ENCODE measurements at regions not wholly inside any gene's neighbourhood (a gene's known extent, or its start where the extent isn't known, plus 50 kb on each side); places are given as distances from the start of the nearest gene placed in this dataset.

DNA sequence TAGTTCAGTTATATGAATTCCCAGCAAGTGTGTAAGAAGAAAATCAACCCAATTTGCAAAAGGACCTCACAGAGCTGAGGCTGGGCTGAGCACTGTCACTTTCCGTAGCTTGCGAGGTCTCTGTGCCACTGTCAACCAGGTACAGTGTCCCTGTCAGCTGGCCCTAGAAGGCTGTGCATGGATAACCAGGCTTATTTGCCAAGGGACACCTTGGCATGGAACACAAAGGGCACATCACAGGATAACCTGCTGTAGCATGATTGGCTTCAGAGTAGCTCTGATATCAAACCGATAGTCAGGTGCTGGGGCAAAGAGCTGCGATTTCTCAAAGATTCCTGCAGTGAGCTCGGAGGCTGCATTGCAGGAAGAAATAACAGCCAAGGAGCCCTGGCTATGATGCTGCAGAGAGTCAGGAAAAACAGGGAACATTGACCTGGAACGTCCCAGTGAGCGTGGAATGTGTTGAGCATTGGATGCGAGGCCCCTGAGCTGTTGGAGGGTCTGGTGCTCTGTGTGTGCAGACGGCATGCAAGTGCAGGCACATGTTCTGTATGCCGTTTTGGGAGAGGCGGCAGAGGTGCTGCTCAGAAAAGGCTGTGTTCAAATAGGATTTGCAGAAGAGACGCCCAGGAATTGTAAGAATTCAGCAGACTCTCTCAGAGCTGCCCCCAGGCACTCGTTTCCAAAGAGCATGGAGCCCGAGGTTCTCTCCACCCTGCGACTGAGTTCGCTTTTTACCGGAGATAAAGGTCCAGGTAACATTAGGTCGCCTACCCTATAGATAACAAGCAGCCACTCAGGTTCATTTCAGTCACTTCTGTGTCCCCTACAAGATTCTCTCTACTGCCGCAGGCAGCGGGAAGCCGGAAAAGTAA, 213.5 kb upstream of the IRS2 start:
- 0% methylated on average over 21 of the region's 21 CpGs for WGBS (ENCODE audit: insufficient coverage, low coverage, missing lambda C conversion rate)
- no peaks in the 10 kb centered on the region for H3K9me1 ChIP-seq (ENCODE audit: control insufficient read depth, insufficient read depth, low read length)
- CTCF ChIA-PET (ENCODE audit: low intra/inter-chr PET ratio), result no interaction called here
- intact Hi-C loops (cut with micrococcal nuclease), result no loop called here
- peaks cover 0 to 15% of the 10 kb centered on the region in 2 experiments; a peak in 3 of 5 replicates for H3K27me3 ChIP-seq (ENCODE audit: control insufficient read depth in 2 of 2, insufficient read depth in 2 of 2, low read length in 2 of 2)
- POLR2A ChIA-PET, result interaction anchor here (0.6 to 0.7 kb wide), 2 partner anchors 27 to 229 kb away, joined by 3 read pairs; no protein-coding TSS in a partner anchor
- H3K9me3 ChIP-seq (replicated peaks; ENCODE audit: control insufficient read depth, insufficient read depth, low read depth, low read length), result no peaks in the 10 kb centered on the region
- FAIRE-seq (no peak), ATAC-seq (no peak), DNase-seq (ENCODE audit: extremely low read depth in 1 of 4, low spot score in 3 of 4) (no peak)
- in situ Hi-C loops (cut with MboI), result no loop called here
- no peak overlapping the region for H3K4me3 ChIP-seq
- no peak for TF ChIP-seq CBFA2T2 (conservative IDR thresholded peaks at IDR 0.05)
- TF ChIP-seq TAF7 (tag; IDR thresholded peaks at IDR 0.05), result no peak
- TF ChIP-seq, protein P1, sequence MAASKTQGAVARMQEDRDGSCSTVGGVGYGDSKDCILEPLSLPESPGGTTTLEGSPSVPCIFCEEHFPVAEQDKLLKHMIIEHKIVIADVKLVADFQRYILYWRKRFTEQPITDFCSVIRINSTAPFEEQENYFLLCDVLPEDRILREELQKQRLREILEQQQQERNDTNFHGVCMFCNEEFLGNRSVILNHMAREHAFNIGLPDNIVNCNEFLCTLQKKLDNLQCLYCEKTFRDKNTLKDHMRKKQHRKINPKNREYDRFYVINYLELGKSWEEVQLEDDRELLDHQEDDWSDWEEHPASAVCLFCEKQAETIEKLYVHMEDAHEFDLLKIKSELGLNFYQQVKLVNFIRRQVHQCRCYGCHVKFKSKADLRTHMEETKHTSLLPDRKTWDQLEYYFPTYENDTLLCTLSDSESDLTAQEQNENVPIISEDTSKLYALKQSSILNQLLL (CRISPR knock-in tag; IDR thresholded peaks at IDR 0.05; ENCODE audit: borderline replicate concordance), result no peak
- TF ChIP-seq PML (IDR thresholded peaks at IDR 0.05; ENCODE audit: low read length), result no peak
- no peak for TF ChIP-seq NR3C1 (CRISPR knock-in tag; IDR thresholded peaks at IDR 0.05)
- no peak for TF ChIP-seq SLC30A9 (CRISPR knock-in tag; IDR thresholded peaks at IDR 0.05)
- no peak for TF ChIP-seq ZNF239 (CRISPR knock-in tag; IDR thresholded peaks at IDR 0.05)
- H3K9ac ChIP-seq (ENCODE audit: insufficient read depth in 1 of 2, low read depth in 2 of 2, low read length in 2 of 2), result no peak overlapping the region
- no peak overlapping the region for H3K4me2 ChIP-seq (ENCODE audit: insufficient read depth, low read length)
- no peak overlapping the region for H2AFZ ChIP-seq (ENCODE audit: low read depth, low read length)
- H3K4me1 ChIP-seq (replicated peaks in 1 of 2; ENCODE audit: control insufficient read depth in 2 of 2, insufficient read depth in 2 of 2, low read length in 2 of 2), result no peaks in the 10 kb centered on the region
- BruUV-seq (replicated peaks), result no TSS peak
- no peaks in the 10 kb centered on the region for H3K36me3 ChIP-seq (ENCODE audit: control insufficient read depth, insufficient read depth, low read length)
- H4K20me1 ChIP-seq (replicated peaks; ENCODE audit: control insufficient read depth, insufficient read depth, low read length), result no peaks in the 10 kb centered on the region
- H3K27ac ChIP-seq (ENCODE audit: extremely low read depth, low read depth, low read length), result no peak overlapping the region
- no peaks in the 10 kb centered on the region for H3K79me2 ChIP-seq (ENCODE audit: control insufficient read depth, insufficient read depth, low read length)
